GM13976 (cell line): ENCODE measurements at regions not wholly inside any gene's neighbourhood (a gene's known extent, or its start where the extent isn't known, plus 50 kb on each side); places are given as distances from the start of the nearest gene placed in this dataset.
A peak's percentile ranks its signal among the peaks of the same experiment; 100 is the strongest.

ENCODE experiments used
- DNase-seq: peaks from one replicate; pipeline ENCODE4 v3.0.0; 2012; ENCODE audit warnings: low spot score
- in situ Hi-C: fragments of 300-500 bp; cut with MboI; formaldehyde crosslinking; loops from one replicate; pipeline ENCODE4 v1.12.0; 2022; ENCODE audit warnings: low sequenced_read_pairs, mixed read lengths, inconsistent platforms; ENCODE audit not compliant: unreplicated experiment
- TF ChIP-seq, protein P1 (sequence below): IDR thresholded peaks from 2 replicates; pipeline ENCODE4 v1.5.1; 2012; ENCODE audit warnings: borderline replicate concordance, mild to moderate bottlenecking; ENCODE audit not compliant: insufficient read depth; ENCODE audit errors: extremely low read depth, missing control alignments, control extremely low read depth

DNA sequence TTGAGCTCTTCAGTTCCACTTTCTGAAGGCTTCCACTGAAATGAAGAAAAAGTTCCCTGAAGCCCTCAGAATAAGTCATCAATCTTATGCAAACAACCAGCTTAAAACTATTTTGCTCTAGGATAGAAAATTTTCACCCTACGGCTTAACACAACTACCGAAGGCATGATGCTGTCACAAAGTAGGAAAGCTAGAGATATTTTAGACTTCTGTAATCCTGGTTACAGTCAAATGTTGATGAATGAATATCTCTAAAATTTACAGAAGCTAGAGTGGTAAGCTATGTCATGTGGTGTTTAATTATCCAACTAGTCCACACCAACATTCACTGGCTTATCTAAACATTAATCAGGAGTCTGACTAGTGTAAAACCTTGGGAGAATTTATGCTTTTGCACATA lies 197.9 kb downstream of the SUCLA2 start:
- DNase-seq: no peak
- in situ Hi-C loops: no loop called here
- TF ChIP-seq, protein P1, sequence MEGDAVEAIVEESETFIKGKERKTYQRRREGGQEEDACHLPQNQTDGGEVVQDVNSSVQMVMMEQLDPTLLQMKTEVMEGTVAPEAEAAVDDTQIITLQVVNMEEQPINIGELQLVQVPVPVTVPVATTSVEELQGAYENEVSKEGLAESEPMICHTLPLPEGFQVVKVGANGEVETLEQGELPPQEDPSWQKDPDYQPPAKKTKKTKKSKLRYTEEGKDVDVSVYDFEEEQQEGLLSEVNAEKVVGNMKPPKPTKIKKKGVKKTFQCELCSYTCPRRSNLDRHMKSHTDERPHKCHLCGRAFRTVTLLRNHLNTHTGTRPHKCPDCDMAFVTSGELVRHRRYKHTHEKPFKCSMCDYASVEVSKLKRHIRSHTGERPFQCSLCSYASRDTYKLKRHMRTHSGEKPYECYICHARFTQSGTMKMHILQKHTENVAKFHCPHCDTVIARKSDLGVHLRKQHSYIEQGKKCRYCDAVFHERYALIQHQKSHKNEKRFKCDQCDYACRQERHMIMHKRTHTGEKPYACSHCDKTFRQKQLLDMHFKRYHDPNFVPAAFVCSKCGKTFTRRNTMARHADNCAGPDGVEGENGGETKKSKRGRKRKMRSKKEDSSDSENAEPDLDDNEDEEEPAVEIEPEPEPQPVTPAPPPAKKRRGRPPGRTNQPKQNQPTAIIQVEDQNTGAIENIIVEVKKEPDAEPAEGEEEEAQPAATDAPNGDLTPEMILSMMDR: no peak

DNA sequence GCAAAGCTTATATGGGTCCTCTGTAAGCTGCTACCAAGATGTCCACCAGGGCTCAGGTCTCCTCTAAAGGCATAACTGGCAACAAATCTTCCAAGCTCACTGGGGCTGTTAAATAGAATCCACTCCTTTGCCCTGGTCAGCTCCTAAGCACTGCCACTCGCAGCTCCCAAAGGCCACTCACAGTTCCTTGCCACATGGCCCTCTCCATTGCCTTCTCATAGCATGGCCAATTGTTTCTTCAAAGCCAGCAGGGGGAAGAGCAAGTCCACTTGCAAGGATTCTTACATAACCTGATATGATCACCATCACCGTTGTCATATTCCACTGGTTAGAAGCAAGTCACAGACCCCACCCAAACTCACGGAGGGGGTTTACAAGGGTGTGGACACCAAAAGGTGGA lies 199.5 kb downstream of the SUCLA2 start:
- TF ChIP-seq, protein P1: no peak
- in situ Hi-C loops: no loop called here
- no peak for DNase-seq

DNA sequence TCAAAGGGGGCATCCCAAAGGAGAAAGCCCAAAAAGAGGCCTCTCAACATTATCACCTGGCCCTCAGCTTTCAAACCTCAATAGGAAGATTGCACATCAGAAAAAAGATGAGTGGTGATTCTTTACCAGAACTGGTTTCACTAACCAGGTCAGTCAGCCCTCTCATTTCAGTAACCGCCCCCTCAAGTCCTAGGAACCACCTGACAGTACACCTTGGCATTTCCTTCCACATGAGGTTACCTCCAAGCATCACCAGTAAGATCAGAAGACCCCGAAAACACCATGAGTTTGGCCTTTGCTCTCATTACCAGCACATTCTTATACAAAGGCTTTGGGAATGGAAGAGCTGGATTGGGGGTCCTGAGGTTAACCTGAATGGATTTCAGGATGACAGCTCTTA lies 200.5 kb downstream of the SUCLA2 start:
- in situ Hi-C loops: no loop called here
- TF ChIP-seq, protein P1: no peak
- DNase-seq: no peak

DNA sequence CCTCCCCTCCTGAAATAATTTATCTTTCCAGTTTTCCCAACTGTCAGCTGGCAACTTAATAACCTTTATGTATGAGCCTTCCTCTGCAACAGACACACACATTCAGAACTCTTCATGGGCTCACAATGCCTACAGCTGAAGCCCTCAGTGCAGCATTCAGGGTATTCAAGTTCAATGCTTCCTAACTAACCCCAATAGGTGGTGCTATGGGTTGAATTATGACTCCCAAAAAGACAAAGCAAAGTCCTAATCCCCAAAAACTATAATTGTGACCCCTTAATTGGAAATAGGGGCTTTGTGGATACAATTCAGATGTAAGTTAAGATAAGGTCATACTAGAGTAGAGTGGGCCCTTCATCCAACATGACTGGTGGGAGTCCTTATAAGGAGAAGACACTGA lies 202.2 kb downstream of the SUCLA2 start:
- no peak for DNase-seq
- in situ Hi-C loops: no loop called here
- TF ChIP-seq, protein P1: peak; percentile 27

DNA sequence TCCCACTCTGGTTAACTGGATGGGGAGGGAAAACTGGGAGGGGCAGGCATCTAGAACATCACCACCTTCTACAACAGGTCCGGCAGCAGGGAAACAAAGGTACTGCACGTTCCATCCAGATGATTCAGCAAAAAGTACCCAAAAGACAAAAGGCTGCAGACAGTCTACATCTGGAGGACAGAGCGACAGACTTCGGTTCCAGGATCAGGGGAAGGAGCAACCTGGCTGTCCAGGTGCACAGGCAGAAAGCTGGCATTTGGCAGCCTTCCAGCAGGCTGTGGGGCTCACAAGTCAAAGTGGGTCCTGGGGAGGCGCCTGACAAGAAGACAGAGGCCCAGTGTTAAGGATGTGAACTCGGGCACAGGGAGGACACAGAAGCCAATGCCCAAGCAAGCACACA lies 202.9 kb downstream of the SUCLA2 start:
- DNase-seq: no peak
- TF ChIP-seq, protein P1: no peak
- in situ Hi-C loops: no loop called here

DNA sequence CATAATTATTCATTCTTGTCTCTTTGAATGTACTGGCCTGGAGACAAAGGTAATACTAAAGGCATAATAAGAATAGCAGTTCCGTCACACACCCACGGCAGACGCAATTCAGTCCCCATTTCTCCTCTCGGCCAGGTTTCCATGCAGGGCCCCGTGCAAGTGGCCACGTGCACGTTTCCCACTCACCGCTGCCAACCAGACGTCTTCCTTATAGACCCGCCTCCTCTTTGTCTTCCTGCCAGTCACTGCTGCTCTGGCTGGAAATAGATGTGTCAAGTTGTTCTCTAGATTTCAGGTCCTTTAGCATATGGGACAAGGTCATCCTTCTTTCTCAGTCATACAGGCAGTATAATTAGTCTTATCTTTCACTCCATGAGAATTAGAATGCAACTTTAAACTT lies 204.3 kb downstream of the SUCLA2 start:
- no peak for DNase-seq
- TF ChIP-seq, protein P1: no peak
- in situ Hi-C loops: no loop called here

DNA sequence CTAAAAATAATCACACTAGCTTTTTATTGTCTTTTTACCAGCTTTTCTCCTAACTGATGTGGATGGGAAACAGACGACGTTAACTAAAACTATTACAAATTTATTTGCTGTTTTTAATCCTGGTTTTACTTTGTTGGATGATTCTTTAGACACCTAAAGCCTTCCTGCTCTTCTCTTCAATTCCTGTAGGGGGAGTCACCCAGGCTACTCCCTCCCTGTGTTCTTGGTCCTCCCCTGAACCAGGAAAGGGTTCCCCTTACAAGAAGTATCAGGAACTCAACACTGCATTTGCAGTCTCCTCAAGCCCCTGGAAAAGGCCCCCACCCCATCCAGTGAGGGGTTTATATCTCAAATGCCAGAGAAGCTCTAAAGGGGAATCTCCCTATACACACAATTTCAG lies 206.1 kb downstream of the SUCLA2 start:
- TF ChIP-seq, protein P1: no peak
- DNase-seq: peak; percentile 26
- in situ Hi-C loops: no loop called here
